NCI-H69 (cell line): ENCODE measurements at regions not wholly inside any gene's neighbourhood (a gene's known extent, or its start where the extent isn't known, plus 50 kb on each side); places are given as distances from the start of the nearest gene placed in this dataset.
"Not testable (repeated sequence)": the region's sequence is repeated elsewhere in the genome, so short reads cannot be mapped to it uniquely, and the experiment has no call there.

Experiments
- DNase-seq: peaks from one replicate; lab custom pipeline; 2025; lab: John Stamatoyannopoulos, UW

GRCh38 chr12:11978726-11979384, 91.9 kb upstream of the BCL2L14 start:
- no peak for DNase-seq

- DNase-seq, result no peak
Observed at GRCh38 chr12:11980115-11980514, 90.6 kb upstream of the BCL2L14 start.

GRCh38 chr12:11981121-11981733, 89.5 kb upstream of the BCL2L14 start:
- DNase-seq, result no peak

- DNase-seq, result no peak
Observed at GRCh38 chr12:11984417-11984816, 86.3 kb upstream of the BCL2L14 start.

- no peak for DNase-seq
Observed at GRCh38 chr12:11986165-11986564, 84.6 kb upstream of the BCL2L14 start.

- DNase-seq, result no peak
Observed at GRCh38 chr12:11987901-11988300, 82.8 kb upstream of the BCL2L14 start.

GRCh38 chr12:11991604-11992003, 79.1 kb upstream of the BCL2L14 start:
- no peak for DNase-seq

GRCh38 chr12:11992515-11992914, 78.2 kb upstream of the BCL2L14 start:
- no peak for DNase-seq

GRCh38 chr12:11998307-11998943, 72.3 kb upstream of the BCL2L14 start:
- not testable (repeated sequence) for DNase-seq

- DNase-seq, result no peak
Observed at GRCh38 chr12:11998944-11999315, 71.8 kb upstream of the BCL2L14 start.

- DNase-seq, result no peak
Observed at GRCh38 chr12:12003609-12004008, 67.1 kb upstream of the BCL2L14 start.

- DNase-seq, result peak; percentile 82
Observed at GRCh38 chr12:12004524-12004923, 66.2 kb upstream of the BCL2L14 start.

- no peak for DNase-seq
Observed at GRCh38 chr12:12007001-12007712, 63.6 kb upstream of the BCL2L14 start.

GRCh38 chr12:12007713-12008231, 63.0 kb upstream of the BCL2L14 start:
- DNase-seq, result no peak

GRCh38 chr12:12008232-12008850, 62.4 kb upstream of the BCL2L14 start:
- DNase-seq, result peak; percentile 14

GRCh38 chr12:12008931-12009611, 61.7 kb upstream of the BCL2L14 start:
- peak; percentile 85 for DNase-seq

GRCh38 chr12:12009749-12010276, 60.9 kb upstream of the BCL2L14 start:
- not testable (repeated sequence) for DNase-seq

GRCh38 chr12:12010277-12011039, 60.3 kb upstream of the BCL2L14 start:
- DNase-seq, result no peak

GRCh38 chr12:12011880-12012260, 58.9 kb upstream of the BCL2L14 start:
- no peak for DNase-seq

GRCh38 chr12:12015073-12015685, 55.6 kb upstream of the BCL2L14 start:
- DNase-seq, result no peak
